Stomach (tissue), 8 donors: ENCODE measurements at regions not wholly inside any gene's neighbourhood (a gene's known extent, or its start where the extent isn't known, plus 50 kb on each side); places are given as distances from the start of the nearest gene placed in this dataset.
"Not testable (repeated sequence)": the region's sequence is repeated elsewhere in the genome, so short reads cannot be mapped to it uniquely, and the experiment has no call there.

Experiments
- DNase-seq, 2 donors: peaks; one replicate each; pipeline versions ENCODE4 v3.0.0 to v3.0.0-alpha.2; 2013 to 2019
- H3K27ac ChIP-seq, 5 donors: fragments of 200-600 bp in 4 of 5; sonication (generic) in 4 of 5; one replicate each; pipeline ENCODE4 v1.5.1; 2013 to 2019; ENCODE audit warnings: mild to moderate bottlenecking in 1 of 5, moderate library complexity in 1 of 5
- H3K27me3 ChIP-seq, 3 donors: fragments of 200-600 bp; sonication (generic); one replicate each; pipeline ENCODE4 v1.5.1; 2017 to 2019; ENCODE audit warnings: mixed run types in 1 of 3
- H3K36me3 ChIP-seq, 4 donors: fragments of 200-600 bp; sonication (generic); 1 replicate in 3 of 4; 2 replicates in 1 of 4; pipeline ENCODE4 v1.5.1; 2016 to 2019
- H3K4me1 ChIP-seq, 4 donors: fragments of 200-600 bp; sonication (generic); one replicate each; pipeline ENCODE4 v1.5.1; 2016 to 2019
- H3K4me3 ChIP-seq, 4 donors: fragments of 200-600 bp; sonication (generic) in 3 of 4; one replicate each; pipeline ENCODE4 v1.5.1; 2016 to 2019; ENCODE audit warnings: mild to moderate bottlenecking in 1 of 4
- H3K9me3 ChIP-seq, 4 donors: fragments of 200-600 bp; sonication (generic); one replicate each; pipeline ENCODE4 v1.5.1; 2016 to 2019
- CTCF ChIP-seq, 7 experiments: fragments of 450-650 bp in 4 of 7; fragments of 200-600 bp in 3 of 7; sonication (generic) in 3 of 7; IDR thresholded peaks; one replicate each; pipeline ENCODE4 v1.5.1; 2016 to 2019; ENCODE audit warnings: antibody characterized with exemption in 7 of 7, control low read depth in 2 of 7, mild to moderate bottlenecking in 1 of 7
- EP300 ChIP-seq: sonication (generic); formaldehyde crosslinking; IDR thresholded peaks from one replicate; pipeline ENCODE4 v1.6.1; 2017; ENCODE audit warnings: antibody characterized with exemption
- POLR2A ChIP-seq, 4 donors: fragments of 450-650 bp; IDR thresholded peaks; one replicate each; pipeline ENCODE4 v1.6.1; 2016; ENCODE audit warnings: antibody characterized with exemption in 4 of 4, control low read depth in 2 of 4, mild to moderate bottlenecking in 1 of 4, moderate library complexity in 1 of 4
- POLR2AphosphoS5 ChIP-seq, 3 donors: sonication (generic); formaldehyde crosslinking; IDR thresholded peaks; one replicate each; pipeline ENCODE4 v1.6.1; 2016; ENCODE audit warnings: antibody characterized with exemption in 3 of 3
- WGBS, 5 donors: extraction: QIAGEN DNeasy Blood & Tissue Kit in 3 of 5; methylation state at CpG; one replicate each; pipeline versions ENCODE4 v1.1.5 to v1.1.7; 2013 to 2018; 5-methylcytosine and 5-hydroxymethylcytosine counted together
- intact Hi-C: fragments of 100-400 bp; cut with DNase I; formaldehyde crosslinking; loops from one replicate; pipeline ENCODE4 v1.15.1; 2023; ENCODE audit warnings: low total_unique reads
- donor health status: healthy with polysubstance abuse.
- donor health status: Bipolar disorder and iron deficiency.
- donor health status: healthy.

- H3K4me3 ChIP-seq: no peak overlapping the region
- no peak for DNase-seq
- H3K27me3 ChIP-seq: no peaks in the 10 kb centered on the region
- no peaks in the 10 kb centered on the region for H3K36me3 ChIP-seq
- 40 to 83% (median 62%) methylated on average over 1 of the region's 1 CpG for WGBS, 5 donors
- TF ChIP-seq POLR2A (IDR thresholded peaks at IDR 0.05) (no peak), POLR2AphosphoS5 (IDR thresholded peaks at IDR 0.05) (no peak), EP300 (no peak), CTCF (IDR thresholded peaks at IDR 0.05) (no peak)
- intact Hi-C loops: no loop called here
- H3K27ac ChIP-seq: no peak overlapping the region
- no peaks in the 10 kb centered on the region for H3K4me1 ChIP-seq
- no peaks in the 10 kb centered on the region for H3K9me3 ChIP-seq
These were observed 71.5 kb downstream of the COX7C start for GRCh38 chr5:86689103-86689729.

- DNase-seq: peak in 1 of 2 donors; percentile 2
- Histone ChIP-seq H3K36me3 (no peaks in the 10 kb centered on the region), H3K4me3 (no peak overlapping the region), H3K27ac (no peak overlapping the region), H3K9me3 (no peaks in the 10 kb centered on the region), H3K4me1 (no peaks in the 10 kb centered on the region), H3K27me3 (no peaks in the 10 kb centered on the region)
- intact Hi-C loops: loop anchor here (5.0 kb wide), 1 partner anchor 53 kb away; no protein-coding TSS in a partner anchor
- TF ChIP-seq POLR2AphosphoS5 (IDR thresholded peaks at IDR 0.05) (no peak), EP300 (no peak), CTCF (IDR thresholded peaks at IDR 0.05) (no peak), POLR2A (IDR thresholded peaks at IDR 0.05) (no peak)
- 17 to 27% (median 22%) methylated on average over 1 of the region's 1 CpG for WGBS, 5 donors
These were observed 91.6 kb downstream of the COX7C start for GRCh38 chr5:86709157-86709881.

GRCh38 chr5:86716121-86716520 is 98.4 kb downstream of the COX7C start:
- no peak overlapping the region for H3K4me3 ChIP-seq
- intact Hi-C loops: no loop called here
- TF ChIP-seq CTCF (IDR thresholded peaks at IDR 0.05) (no peak), POLR2AphosphoS5 (IDR thresholded peaks at IDR 0.05) (no peak), EP300 (no peak), POLR2A (IDR thresholded peaks at IDR 0.05) (no peak)
- no peaks in the 10 kb centered on the region for H3K36me3 ChIP-seq
- H3K9me3 ChIP-seq: no peaks in the 10 kb centered on the region
- DNase-seq: no peak
- no peaks in the 10 kb centered on the region for H3K27me3 ChIP-seq
- H3K4me1 ChIP-seq: no peaks in the 10 kb centered on the region
- no peak overlapping the region for H3K27ac ChIP-seq
- WGBS, 5 donors: 58 to 75% (median 68%) methylated on average over 2 of the region's 2 CpGs

- DNase-seq, H3K27ac ChIP-seq, intact Hi-C loops, H3K4me3 ChIP-seq, H3K36me3 ChIP-seq, H3K27me3 ChIP-seq, H3K4me1 ChIP-seq: not testable (repeated sequence)
- H3K9me3 ChIP-seq: peaks cover 0 to 11% (median 6%) of the 10 kb centered on the region in 4 donors
- 91 to 92% (median 92%) methylated on average over 18 to 20 of the region's 20 CpGs for WGBS, 5 donors
These were observed 113.8 kb downstream of the COX7C start for GRCh38 chr5:86731319-86732117.
